ENCODE measurements at regions not wholly inside any gene's neighbourhood (a gene's known extent, or its start where the extent isn't known, plus 50 kb on each side); places are given as distances from the start of the nearest gene placed in this dataset.

GRCh38 chr4:46676364-46676763 is 232.7 kb downstream of the COX7B2 start:
- no peak for TF ChIP-seq CTCF (IDR thresholded peaks at IDR 0.05; ENCODE audit: poor library complexity, severe bottlenecking)
- TF ChIP-seq EZH2 (IDR thresholded peaks at IDR 0.05; ENCODE audit: borderline replicate concordance, insufficient read depth, low read length, poor library complexity, severe bottlenecking) = no peak
- TF ChIP-seq RAD21 (conservative IDR thresholded peaks at IDR 0.05) = no peak
- no peak for TF ChIP-seq REST (IDR thresholded peaks at IDR 0.05; ENCODE audit: borderline replicate concordance)
- no peak for TF ChIP-seq POLR2AphosphoS5 (IDR thresholded peaks at IDR 0.05)
- TF ChIP-seq EP300 (conservative IDR thresholded peaks at IDR 0.05; ENCODE audit: poor library complexity, severe bottlenecking) = no peak
- no peak for TF ChIP-seq MXI1 (conservative IDR thresholded peaks at IDR 0.05; ENCODE audit: poor library complexity, severe bottlenecking)
- TF ChIP-seq TAF1 (IDR thresholded peaks at IDR 0.05; ENCODE audit: low read depth) = no peak
